T1000 (cell line): ENCODE measurements at regions not wholly inside any gene's neighbourhood (a gene's known extent, or its start where the extent isn't known, plus 50 kb on each side); places are given as distances from the start of the nearest gene placed in this dataset.
A peak's percentile ranks its signal among the peaks of the same experiment; 100 is the strongest.

Experiments
- DNase-seq: peaks from one replicate; lab custom pipeline; 2025; ENCODE audit warnings: mixed read lengths; lab: John Stamatoyannopoulos, UW

DNA sequence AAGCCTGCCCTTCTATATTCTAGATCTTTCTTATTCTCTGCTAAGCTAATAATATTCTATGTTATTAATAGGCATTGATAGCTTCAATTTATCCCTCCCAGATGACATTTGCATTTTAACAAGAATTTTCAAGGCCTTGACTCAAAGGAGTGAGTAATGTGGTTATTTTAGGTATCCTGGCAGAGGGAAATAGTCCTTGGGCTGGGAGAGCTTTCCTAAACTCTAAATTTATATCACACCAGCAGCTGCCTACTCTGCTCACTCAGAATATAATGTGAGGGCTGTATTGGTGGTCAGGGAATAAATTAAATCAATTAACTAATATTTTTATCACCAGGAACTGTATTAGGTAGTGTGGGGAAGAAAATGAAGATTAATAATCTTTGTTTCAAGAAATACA is 74.8 kb upstream of the ADAM23 start:
- no peak for DNase-seq

GRCh38 chr2:206368933-206369569 is 74.3 kb upstream of the ADAM23 start:
- DNase-seq: no peak

DNA sequence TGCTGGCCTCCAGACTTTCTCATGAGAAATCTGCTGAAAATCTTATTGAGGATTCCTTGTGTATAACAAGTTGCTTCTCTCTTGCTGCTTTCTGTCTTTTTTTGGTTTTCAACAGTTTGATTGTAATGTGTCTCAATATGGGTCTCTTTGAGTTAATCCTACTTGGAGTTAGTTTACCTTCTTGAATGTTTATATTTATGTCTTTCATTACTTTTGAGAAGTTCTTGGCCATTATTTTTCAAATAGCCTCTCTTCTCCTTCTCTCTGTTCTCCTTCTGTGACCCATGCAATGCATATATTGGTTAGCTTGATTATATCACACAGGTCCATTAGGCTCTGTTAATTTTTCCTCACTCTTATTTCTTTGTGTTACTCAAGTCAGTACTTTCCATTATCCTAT is 67.4 kb upstream of the ADAM23 start:
- no peak for DNase-seq

DNA sequence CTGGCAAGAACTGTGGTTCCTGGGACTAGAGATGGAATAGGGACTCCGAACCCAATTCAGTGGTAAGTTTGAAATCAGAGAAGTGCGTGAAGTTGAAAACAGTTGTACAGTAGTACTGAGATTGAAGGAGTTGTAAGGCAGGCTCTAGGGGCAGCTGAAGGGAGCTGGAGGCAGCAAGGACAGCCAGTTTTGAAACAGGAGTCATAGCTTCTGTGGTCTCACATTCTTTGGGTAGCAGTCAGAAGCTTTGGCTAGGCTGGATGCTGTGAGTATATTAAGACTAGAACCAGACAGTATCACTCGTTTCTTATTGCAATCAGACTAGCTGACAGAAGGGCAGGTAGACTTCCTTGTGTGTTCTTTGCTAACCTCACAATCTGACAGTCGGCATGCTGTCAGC is 64.5 kb upstream of the ADAM23 start:
- DNase-seq: no peak

- DNase-seq: no peak
Measured at GRCh38 chr2:206379266-206379665, 64.1 kb upstream of the ADAM23 start.

GRCh38 chr2:206379886-206380285 is 63.4 kb upstream of the ADAM23 start:
- DNase-seq: no peak

GRCh38 chr2:206381881-206382280 is 61.5 kb upstream of the ADAM23 start:
- DNase-seq: no peak

DNA sequence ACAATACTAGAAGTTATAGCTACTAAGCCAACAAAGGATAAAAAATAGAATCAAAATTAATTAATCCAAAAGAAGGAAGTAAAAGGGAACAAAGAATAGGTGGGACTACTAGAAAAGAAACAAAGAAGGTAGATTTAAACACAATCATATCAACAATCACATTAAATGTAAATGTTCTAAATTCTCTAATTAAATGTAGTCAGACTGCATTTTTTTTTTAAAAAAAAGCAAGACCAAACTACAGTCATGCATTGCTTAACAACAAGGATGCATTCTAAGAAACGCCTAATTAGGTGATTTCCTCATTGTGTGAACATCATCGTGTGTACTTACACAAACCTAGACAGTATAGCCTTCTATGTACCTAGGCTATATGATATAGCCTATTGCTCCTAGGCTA is 59.7 kb upstream of the ADAM23 start:
- DNase-seq: no peak

DNA sequence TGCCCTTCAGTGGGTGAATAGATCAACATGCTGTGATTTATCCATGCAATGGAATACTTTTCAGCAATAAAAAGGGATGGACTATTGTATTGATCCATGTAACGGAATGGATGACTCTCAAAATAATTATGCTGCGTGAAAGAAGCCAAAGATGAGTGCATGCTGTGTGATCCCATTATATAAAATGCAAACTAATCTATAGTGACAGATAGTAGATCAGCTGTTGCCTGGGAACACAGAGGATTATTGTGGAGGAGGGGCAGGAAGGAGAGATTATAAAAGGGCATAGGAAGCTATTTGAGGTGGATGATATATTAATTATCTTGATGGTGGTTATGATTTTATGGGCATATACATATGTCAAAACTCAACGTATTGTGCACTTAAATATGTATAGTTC is 55.5 kb upstream of the ADAM23 start:
- no peak for DNase-seq

DNA sequence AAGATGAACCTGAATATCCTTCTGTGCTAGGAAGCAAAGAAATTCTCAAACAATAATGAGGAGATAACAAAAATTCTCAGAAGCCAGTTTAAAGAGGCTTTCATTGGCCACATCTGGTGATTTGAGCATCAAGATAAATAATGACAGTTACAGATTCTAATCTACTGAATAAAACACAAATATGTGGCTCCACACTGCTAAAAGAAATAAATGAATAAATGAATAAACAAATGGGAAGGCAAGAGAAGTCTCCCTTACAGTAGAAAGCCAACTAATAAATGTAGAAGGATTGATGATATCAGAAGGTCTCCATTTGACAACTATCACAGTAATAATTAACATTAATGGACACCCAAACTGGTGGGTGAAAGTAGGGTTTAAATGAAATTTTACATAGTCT is 54.6 kb upstream of the ADAM23 start:
- DNase-seq: no peak

- no peak for DNase-seq
Measured at GRCh38 chr2:206389164-206389563, 54.2 kb upstream of the ADAM23 start.

DNA sequence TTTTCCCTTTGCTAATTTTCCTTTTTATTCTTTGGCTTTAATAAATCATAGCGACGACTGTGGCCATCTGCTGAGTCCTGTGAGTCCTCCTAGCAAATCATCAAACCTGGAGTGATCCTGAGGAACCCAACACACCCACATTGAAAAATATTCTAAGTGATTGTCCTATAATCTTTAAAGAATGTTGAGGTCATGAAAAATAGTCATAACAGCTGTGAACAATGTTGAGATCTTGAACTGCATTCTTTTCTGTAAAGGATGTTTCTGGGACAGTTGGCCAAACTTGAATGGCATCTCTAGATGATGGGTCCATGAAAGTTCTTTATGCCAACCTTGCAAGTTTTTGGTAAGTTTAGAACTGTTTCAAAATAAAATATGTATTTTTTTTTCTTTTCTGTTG is 53.2 kb upstream of the ADAM23 start:
- no peak for DNase-seq

DNA sequence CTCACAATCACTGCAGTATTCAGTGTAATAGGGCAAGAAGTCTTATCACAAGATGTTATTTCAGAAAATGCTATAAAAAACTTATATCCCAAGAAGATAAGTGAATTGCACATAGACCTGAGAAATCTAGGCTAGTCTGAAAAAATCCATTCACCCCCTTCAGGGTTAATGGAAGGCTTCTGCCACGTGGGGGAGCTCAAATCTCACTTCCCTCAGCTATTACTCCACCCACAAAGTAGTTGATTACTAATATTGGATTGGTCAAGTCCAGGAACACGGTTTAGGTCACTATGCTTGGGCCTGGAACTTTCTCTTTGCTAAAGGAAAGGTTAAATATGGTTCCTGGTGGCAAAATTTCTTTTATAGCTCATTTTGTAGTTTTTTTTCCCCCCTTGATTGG is 51.2 kb upstream of the ADAM23 start:
- peak; percentile 19 for DNase-seq
